Hepatocyte (in vitro differentiated cells): ENCODE measurements at regions not wholly inside any gene's neighbourhood (a gene's known extent, or its start where the extent isn't known, plus 50 kb on each side); places are given as distances from the start of the nearest gene placed in this dataset.

Experiments
- DNase-seq: peaks from one replicate; pipeline ENCODE4 v3.0.0-alpha.2; 2016; ENCODE audit warnings: low spot score
- H2AFZ ChIP-seq: fragments of 200-600 bp; sonication (generic); 2 replicates; pipeline ENCODE4 v1.6.0; 2016; ENCODE audit warnings: antibody characterized with exemption, mild to moderate bottlenecking
- H3K27ac ChIP-seq: fragments of 200-600 bp; sonication (generic); 2 replicates; pipeline ENCODE4 v1.5.1; 2016; ENCODE audit warnings: mild to moderate bottlenecking
- H3K27me3 ChIP-seq: fragments of 200-600 bp; sonication (generic); 2 replicates; pipeline ENCODE4 v1.6.1; 2016
- H3K36me3 ChIP-seq: fragments of 200-600 bp; sonication (generic); replicated peaks from 2 replicates; pipeline ENCODE4 v1.5.1; 2016; ENCODE audit warnings: low read depth; ENCODE audit not compliant: insufficient read depth
- H3K4me1 ChIP-seq: fragments of 200-600 bp; sonication (generic); 2 replicates; pipeline ENCODE4 v1.5.1; 2016; ENCODE audit warnings: mild to moderate bottlenecking, moderate library complexity; ENCODE audit not compliant: insufficient read depth
- H3K4me2 ChIP-seq: fragments of 200-600 bp; sonication (generic); 2 replicates; pipeline ENCODE4 v1.6.0; 2016
- H3K4me3 ChIP-seq: fragments of 200-600 bp; sonication (generic); 2 replicates; pipeline ENCODE4 v1.5.1; 2016; ENCODE audit warnings: mild to moderate bottlenecking
- H3K79me2 ChIP-seq: fragments of 200-600 bp; sonication (generic); 2 replicates; pipeline ENCODE4 v1.6.0; 2017; ENCODE audit warnings: mild to moderate bottlenecking
- H3K9me2 ChIP-seq: fragments of 200-600 bp; sonication (generic); replicated peaks from 2 replicates; pipeline ENCODE4 v1.6.0; 2017; ENCODE audit warnings: mild to moderate bottlenecking; ENCODE audit not compliant: insufficient read depth
- H3K9me3 ChIP-seq: fragments of 200-600 bp; sonication (generic); 2 replicates; pipeline ENCODE4 v1.5.1; 2016; ENCODE audit warnings: low read depth, mild to moderate bottlenecking
- H4K20me1 ChIP-seq: fragments of 200-600 bp; sonication (generic); 2 replicates; pipeline ENCODE4 v1.6.0; 2016; ENCODE audit warnings: mild to moderate bottlenecking; ENCODE audit not compliant: insufficient read depth, poor library complexity, severe bottlenecking
- CTCF ChIP-seq: fragments of 200-600 bp; sonication (generic); IDR thresholded peaks from 2 replicates; pipeline ENCODE4 v1.5.1; 2016; ENCODE audit warnings: antibody characterized with exemption, mild to moderate bottlenecking; ENCODE audit not compliant: poor library complexity
- EZH2 ChIP-seq: fragments of 200-600 bp; sonication (generic); IDR thresholded peaks from 2 replicates; pipeline ENCODE4 v1.6.1; 2016; ENCODE audit warnings: antibody characterized with exemption, mild to moderate bottlenecking, borderline replicate concordance
- EZH2phosphoT487 ChIP-seq: fragments of 200-600 bp; sonication (generic); IDR thresholded peaks from one replicate; pipeline ENCODE4 v1.6.1; 2018; ENCODE audit warnings: antibody characterized with exemption, mild to moderate bottlenecking, low read depth, moderate library complexity; ENCODE audit not compliant: unreplicated experiment, severe bottlenecking
- WGBS: methylation state at CpG from one replicate; pipeline ENCODE4 v1.1.6; 2016; ENCODE audit warnings: low lambda C conversion rate; ENCODE audit errors: missing lambda C conversion rate; 5-methylcytosine and 5-hydroxymethylcytosine counted together

GRCh38 chr4:125518281-125518680 lies 203.5 kb downstream of the FAT4 start:
- no peak for DNase-seq
- H3K9me3 ChIP-seq, result no peaks in the 10 kb centered on the region
- H4K20me1 ChIP-seq, result no peaks in the 10 kb centered on the region
- no peaks in the 10 kb centered on the region for H3K36me3 ChIP-seq
- no peaks in the 10 kb centered on the region for H3K4me1 ChIP-seq
- no peak overlapping the region for H2AFZ ChIP-seq
- H3K27me3 ChIP-seq, result no peaks in the 10 kb centered on the region
- no peak overlapping the region for H3K4me2 ChIP-seq
- H3K9me2 ChIP-seq, result no peaks in the 10 kb centered on the region
- H3K27ac ChIP-seq, result no peak overlapping the region
- no peaks in the 10 kb centered on the region for H3K79me2 ChIP-seq
- TF ChIP-seq EZH2, result no peak
- TF ChIP-seq CTCF, result no peak
- TF ChIP-seq EZH2phosphoT487, result no peak
- WGBS, result 90% methylated on average over 1 of the region's 1 CpG
- H3K4me3 ChIP-seq, result no peak overlapping the region

- TF ChIP-seq CTCF, result no peak
- TF ChIP-seq EZH2, result no peak
- TF ChIP-seq EZH2phosphoT487, result no peak
- no peaks in the 10 kb centered on the region for H3K79me2 ChIP-seq
- DNase-seq, result peak; percentile 10
- no peaks in the 10 kb centered on the region for H3K4me1 ChIP-seq
- no peak overlapping the region for H3K4me3 ChIP-seq
- no peaks in the 10 kb centered on the region for H3K36me3 ChIP-seq
- H4K20me1 ChIP-seq, result no peaks in the 10 kb centered on the region
- no peaks in the 10 kb centered on the region for H3K9me2 ChIP-seq
- H2AFZ ChIP-seq, result peak overlapping the region; percentile 14
- peak overlapping the region; percentile 24 for H3K27ac ChIP-seq
- no peaks in the 10 kb centered on the region for H3K27me3 ChIP-seq
- WGBS, result 71% methylated on average over 6 of the region's 6 CpGs
- H3K9me3 ChIP-seq, result no peaks in the 10 kb centered on the region
- peak overlapping the region; percentile 40 for H3K4me2 ChIP-seq
These were observed 204.8 kb downstream of the FAT4 start for GRCh38 chr4:125519371-125520146.

DNA sequence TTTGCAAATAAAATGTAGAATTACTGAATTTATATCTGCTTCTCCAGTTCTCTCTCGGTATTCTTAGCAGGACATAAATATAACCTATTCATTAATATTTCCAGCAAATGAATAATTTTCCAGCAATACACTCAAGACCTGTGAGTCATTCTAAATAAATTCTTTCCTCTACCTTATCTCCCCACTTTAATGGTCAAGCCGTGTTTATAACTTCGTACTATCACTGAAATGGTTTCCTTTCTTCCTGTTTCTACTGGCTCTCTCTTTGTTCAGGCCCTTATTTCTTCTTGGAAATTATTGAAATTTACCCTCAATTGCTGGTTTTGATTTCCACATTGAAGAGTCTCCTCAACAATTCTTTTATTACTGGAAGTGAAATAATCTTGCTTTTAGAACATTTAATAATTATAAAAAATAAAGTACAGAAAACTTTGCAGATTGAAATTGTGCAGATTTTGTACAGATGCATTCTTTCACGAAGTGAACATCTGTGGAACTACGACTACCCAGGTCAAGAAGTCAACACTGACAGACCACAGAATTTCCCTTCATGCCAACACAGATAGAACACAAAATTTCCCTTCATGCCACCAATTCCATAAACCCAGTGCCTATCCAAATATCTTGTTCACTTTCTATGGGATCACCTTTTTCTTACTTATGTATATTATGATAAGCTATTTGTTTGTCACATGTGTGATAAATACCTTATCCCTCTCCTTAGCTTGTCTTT lies 205.7 kb downstream of the FAT4 start:
- Histone ChIP-seq H2AFZ (peak overlapping the region; percentile 14), H3K4me1 (no peaks in the 10 kb centered on the region), H3K4me3 (no peak overlapping the region), H3K4me2 (peak overlapping the region; percentile 4), H3K27me3 (no peaks in the 10 kb centered on the region), H3K9me2 (no peaks in the 10 kb centered on the region), H4K20me1 (no peaks in the 10 kb centered on the region), H3K9me3 (no peaks in the 10 kb centered on the region), H3K79me2 (no peaks in the 10 kb centered on the region), H3K27ac (peak overlapping the region; percentile 42), H3K36me3 (no peaks in the 10 kb centered on the region)
- 50% methylated on average over 5 of the region's 5 CpGs for WGBS
- DNase-seq, result no peak
- no peak for TF ChIP-seq CTCF
- no peak for TF ChIP-seq EZH2phosphoT487
- TF ChIP-seq EZH2, result no peak
